Muscle of leg (tissue), 3 donors: ENCODE measurements at regions not wholly inside any gene's neighbourhood (a gene's known extent, or its start where the extent isn't known, plus 50 kb on each side); places are given as distances from the start of the nearest gene placed in this dataset.

ENCODE experiments used
- DNase-seq: peaks from one replicate; pipeline ENCODE4 v3.0.0; 2013
- H3K27ac ChIP-seq: one replicate; pipeline ENCODE4 v1.5.1; 2013; ENCODE audit warnings: mild to moderate bottlenecking, low read length, control low read depth
- H3K27me3 ChIP-seq: one replicate; pipeline ENCODE4 v1.6.1; 2013; ENCODE audit warnings: low read length; ENCODE audit not compliant: control insufficient read depth, insufficient read depth
- H3K36me3 ChIP-seq: one replicate; pipeline ENCODE4 v1.6.1; 2013; ENCODE audit warnings: low read length; ENCODE audit not compliant: control insufficient read depth, insufficient read depth
- H3K4me1 ChIP-seq: one replicate; pipeline ENCODE4 v1.6.1; 2013; ENCODE audit warnings: low read length; ENCODE audit not compliant: control insufficient read depth, insufficient read depth
- H3K4me3 ChIP-seq: one replicate; pipeline ENCODE4 v1.5.1; 2013; ENCODE audit warnings: low read length, control low read depth
- H3K9me3 ChIP-seq: replicated peaks from 2 replicates; pipeline ENCODE4 v1.6.1; 2013; ENCODE audit warnings: low read depth, low read length; ENCODE audit not compliant: control insufficient read depth
- WGBS: methylation state at CpG from one replicate; pipeline ENCODE4 v1.1.5; 2013; ENCODE audit warnings: missing lambda C conversion rate; ENCODE audit not compliant: insufficient coverage; 5-methylcytosine and 5-hydroxymethylcytosine counted together

- WGBS = 41% methylated on average over 3 of the region's 5 CpGs
Observed at GRCh38 chr3:117129516-117129915, 419.9 kb downstream of the TUSC7 start.

GRCh38 chr3:117130222-117130621 is 420.6 kb downstream of the TUSC7 start:
- WGBS = no CpG with 5 or more reads among the region's 1 CpG
- Histone ChIP-seq H3K9me3 (no peaks in the 10 kb centered on the region), H3K27me3 (no peaks in the 10 kb centered on the region), H3K4me3 (no peak overlapping the region), H3K27ac (no peak overlapping the region), H3K4me1 (no peaks in the 10 kb centered on the region), H3K36me3 (no peaks in the 10 kb centered on the region)
- DNase-seq = peak; percentile 8

More at GRCh38 chr3:117129516-117129915, 419.9 kb downstream of the TUSC7 start:
- no peak overlapping the region for H3K27ac ChIP-seq
- H3K36me3 ChIP-seq = no peaks in the 10 kb centered on the region
- H3K9me3 ChIP-seq = no peaks in the 10 kb centered on the region
- no peak overlapping the region for H3K4me3 ChIP-seq
- H3K27me3 ChIP-seq = no peaks in the 10 kb centered on the region
- H3K4me1 ChIP-seq = no peaks in the 10 kb centered on the region
- DNase-seq = no peak

GRCh38 chr3:117131259-117131658 is 421.7 kb downstream of the TUSC7 start:
- Histone ChIP-seq H3K4me3 (no peak overlapping the region), H3K36me3 (no peaks in the 10 kb centered on the region), H3K27me3 (no peaks in the 10 kb centered on the region), H3K4me1 (no peaks in the 10 kb centered on the region), H3K27ac (no peak overlapping the region), H3K9me3 (no peaks in the 10 kb centered on the region)
- 66% methylated on average over 4 of the region's 9 CpGs for WGBS
- no peak for DNase-seq

- DNase-seq = peak; percentile 8
- H3K36me3 ChIP-seq = no peaks in the 10 kb centered on the region
- H3K4me1 ChIP-seq = no peaks in the 10 kb centered on the region
- H3K9me3 ChIP-seq = no peaks in the 10 kb centered on the region
- H3K27ac ChIP-seq = no peak overlapping the region
- no peaks in the 10 kb centered on the region for H3K27me3 ChIP-seq
- no CpG with 5 or more reads among the region's 1 CpG for WGBS
- H3K4me3 ChIP-seq = no peak overlapping the region
Observed at GRCh38 chr3:117133066-117133465, 423.5 kb downstream of the TUSC7 start.

- no peak for DNase-seq
- no peaks in the 10 kb centered on the region for H3K36me3 ChIP-seq
- H3K4me3 ChIP-seq = no peak overlapping the region
- no peaks in the 10 kb centered on the region for H3K27me3 ChIP-seq
- no peak overlapping the region for H3K27ac ChIP-seq
- H3K4me1 ChIP-seq = no peaks in the 10 kb centered on the region
- H3K9me3 ChIP-seq = no peaks in the 10 kb centered on the region
Observed at GRCh38 chr3:117135207-117135606, 425.6 kb downstream of the TUSC7 start.

GRCh38 chr3:117136003-117136402 is 426.4 kb downstream of the TUSC7 start:
- Histone ChIP-seq H3K36me3 (no peaks in the 10 kb centered on the region), H3K4me3 (no peak overlapping the region), H3K27me3 (no peaks in the 10 kb centered on the region), H3K9me3 (no peaks in the 10 kb centered on the region), H3K4me1 (no peaks in the 10 kb centered on the region), H3K27ac (no peak overlapping the region)
- WGBS = no CpG with 5 or more reads among the region's 1 CpG
- no peak for DNase-seq

- no peak for DNase-seq
- Histone ChIP-seq H3K4me3 (no peak overlapping the region), H3K27ac (no peak overlapping the region), H3K9me3 (no peaks in the 10 kb centered on the region), H3K27me3 (no peaks in the 10 kb centered on the region), H3K36me3 (no peaks in the 10 kb centered on the region), H3K4me1 (no peaks in the 10 kb centered on the region)
- WGBS = no CpG with 5 or more reads among the region's 1 CpG
Observed at GRCh38 chr3:117137065-117137464, 427.5 kb downstream of the TUSC7 start.

GRCh38 chr3:117139681-117140080 is 430.1 kb downstream of the TUSC7 start:
- Histone ChIP-seq H3K27ac (no peak overlapping the region), H3K9me3 (no peaks in the 10 kb centered on the region), H3K36me3 (no peaks in the 10 kb centered on the region), H3K27me3 (no peaks in the 10 kb centered on the region), H3K4me3 (no peak overlapping the region), H3K4me1 (no peaks in the 10 kb centered on the region)
- no CpG with 5 or more reads among the region's 2 CpGs for WGBS
- DNase-seq = no peak

- H3K4me1 ChIP-seq = peaks cover 2% of the 10 kb centered on the region
- no peaks in the 10 kb centered on the region for H3K36me3 ChIP-seq
- H3K27ac ChIP-seq = no peak overlapping the region
- H3K4me3 ChIP-seq = no peak overlapping the region
- H3K27me3 ChIP-seq = no peaks in the 10 kb centered on the region
- DNase-seq = no peak
- H3K9me3 ChIP-seq = no peaks in the 10 kb centered on the region
Observed at GRCh38 chr3:117141812-117142211, 432.2 kb downstream of the TUSC7 start.

- peaks cover 2% of the 10 kb centered on the region for H3K4me1 ChIP-seq
- H3K4me3 ChIP-seq = no peak overlapping the region
- DNase-seq = peak; percentile 73
- H3K36me3 ChIP-seq = no peaks in the 10 kb centered on the region
- WGBS = 13% methylated on average over 1 of the region's 5 CpGs
- no peaks in the 10 kb centered on the region for H3K27me3 ChIP-seq
- no peaks in the 10 kb centered on the region for H3K9me3 ChIP-seq
- H3K27ac ChIP-seq = no peak overlapping the region
Observed at GRCh38 chr3:117144853-117145252, 435.3 kb downstream of the TUSC7 start.

- Histone ChIP-seq H3K27me3 (no peaks in the 10 kb centered on the region), H3K9me3 (no peaks in the 10 kb centered on the region), H3K27ac (no peak overlapping the region), H3K36me3 (no peaks in the 10 kb centered on the region), H3K4me3 (no peak overlapping the region), H3K4me1 (peaks cover 2% of the 10 kb centered on the region)
- WGBS = no CpG with 5 or more reads among the region's 2 CpGs
- DNase-seq = no peak
Observed at GRCh38 chr3:117145677-117146076, 436.1 kb downstream of the TUSC7 start.
